Keratinocyte (primary cell): ENCODE measurements at regions not wholly inside any gene's neighbourhood (a gene's known extent, or its start where the extent isn't known, plus 50 kb on each side); places are given as distances from the start of the nearest gene placed in this dataset.

Experiments
- DNase-seq: peaks from one replicate; pipeline ENCODE4 v3.0.0-alpha.2; 2011; ENCODE audit warnings: low read depth, missing footprints, low spot score
- FAIRE-seq: peaks from 2 replicates; lab custom pipeline; 2011; peaks lifted over from hg19 to GRCh38; lab: Jason Lieb, UNC
- H2AFZ ChIP-seq: 2 replicates; pipeline ENCODE4 v1.6.0; 2012; ENCODE audit warnings: low read length, control low read depth, inconsistent platforms; ENCODE audit not compliant: control insufficient read depth
- H3K27ac ChIP-seq: 2 replicates; pipeline ENCODE4 v1.5.1; 2011; ENCODE audit warnings: low read length; ENCODE audit not compliant: control insufficient read depth, insufficient read depth
- H3K27me3 ChIP-seq: 3 replicates; pipeline ENCODE4 v1.6.0; 2011; ENCODE audit warnings: low read length; ENCODE audit not compliant: control insufficient read depth, insufficient read depth; ENCODE audit errors: extremely low read depth
- H3K36me3 ChIP-seq, 2 experiments: 2 replicates in 1 of 2; 3 replicates in 1 of 2; pipeline ENCODE4 v1.5.1; 2011; ENCODE audit warnings: low read length in 2 of 2, mild to moderate bottlenecking in 1 of 2; ENCODE audit not compliant: control insufficient read depth in 2 of 2, insufficient read depth in 2 of 2; ENCODE audit errors: extremely low read depth in 1 of 2
- H3K4me1 ChIP-seq: 3 replicates; pipeline ENCODE4 v1.5.1; 2011; ENCODE audit warnings: low read length; ENCODE audit not compliant: control insufficient read depth, insufficient read depth; ENCODE audit errors: extremely low read depth
- H3K4me2 ChIP-seq: 3 replicates; pipeline ENCODE4 v1.6.0; 2011; ENCODE audit warnings: low read depth, low read length; ENCODE audit not compliant: control insufficient read depth, insufficient read depth; ENCODE audit errors: extremely low read depth
- H3K4me3 ChIP-seq, 3 experiments: fragments of 200-600 bp in 1 of 3; sonication (generic) in 1 of 3; 2 replicates in 2 of 3; 3 replicates in 1 of 3; pipeline ENCODE4 v1.5.1; 2011 to 2016; ENCODE audit warnings: low read length in 3 of 3, mild to moderate bottlenecking in 3 of 3, control low read depth in 2 of 3, inconsistent platforms in 1 of 3, low read depth in 1 of 3, mixed read lengths in 1 of 3, mixed run types in 1 of 3, moderate library complexity in 1 of 3; ENCODE audit not compliant: control insufficient read depth in 2 of 3, insufficient read depth in 2 of 3; ENCODE audit errors: extremely low read depth in 1 of 3
- H3K79me2 ChIP-seq: 2 replicates; pipeline ENCODE4 v1.6.0; 2012; ENCODE audit warnings: low read length; ENCODE audit not compliant: control insufficient read depth, insufficient read depth
- H3K9ac ChIP-seq: 3 replicates; pipeline ENCODE4 v1.6.0; 2011; ENCODE audit warnings: low read length; ENCODE audit not compliant: control insufficient read depth, insufficient read depth; ENCODE audit errors: extremely low read depth
- H3K9me1 ChIP-seq: 3 replicates; pipeline ENCODE4 v1.6.0; 2011; ENCODE audit warnings: low read length; ENCODE audit not compliant: control insufficient read depth, insufficient read depth; ENCODE audit errors: extremely low read depth
- H3K9me3 ChIP-seq: 2 replicates; pipeline ENCODE4 v1.5.1; 2012; ENCODE audit warnings: low read depth, low read length; ENCODE audit not compliant: control insufficient read depth
- H4K20me1 ChIP-seq: 3 replicates; pipeline ENCODE4 v1.6.0; 2011; ENCODE audit warnings: low read length; ENCODE audit not compliant: control insufficient read depth, insufficient read depth; ENCODE audit errors: extremely low read depth
- CTCF ChIP-seq, 3 experiments: IDR thresholded peaks in 1 of 3; conservative IDR thresholded peaks in 1 of 3; optimal IDR thresholded peaks in 1 of 3; 2 replicates in 2 of 3; 3 replicates in 1 of 3; pipeline versions ENCODE3 to v1.5.1; 2011; ENCODE audit warnings: low read length in 3 of 3, mild to moderate bottlenecking in 3 of 3, moderate library complexity in 2 of 3, control low read depth in 1 of 3, inconsistent platforms in 1 of 3; ENCODE audit not compliant: insufficient read depth in 2 of 3; ENCODE audit errors: extremely low read depth in 1 of 3
- EZH2 ChIP-seq: IDR thresholded peaks from one replicate; pipeline ENCODE4 v1.6.1; 2012; ENCODE audit warnings: inconsistent platforms, mild to moderate bottlenecking, low read length, moderate library complexity
- dilution Hi-C: fragments of 300-500 bp; cut with MboI; formaldehyde crosslinking; loops from one replicate; pipeline ENCODE4 v1.7.0; 2020; ENCODE audit warnings: low sequenced_read_pairs; ENCODE audit not compliant: extremely low pct_ligation_motif_present

GRCh38 chr1:215501496-215501895, 65.6 kb upstream of the KCTD3 start:
- dilution Hi-C loops, result no loop called here
- no peak for FAIRE-seq
- TF ChIP-seq EZH2 (no peak), CTCF (optimal IDR thresholded peaks at IDR 0.05 in 1 of 3, IDR thresholded peaks at IDR 0.05 in 1 of 3, conservative IDR thresholded peaks at IDR 0.05 in 1 of 3; ENCODE audit: extremely low read depth in 1 of 3, insufficient read depth in 2 of 3, low read length in 3 of 3) (no peak)

GRCh38 chr1:215502081-215502480, 65.0 kb upstream of the KCTD3 start:
- Histone ChIP-seq H3K9me3 (no peaks in the 10 kb centered on the region), H3K9ac (no peak overlapping the region), H3K36me3 (no peaks in the 10 kb centered on the region), H3K4me2 (no peak overlapping the region), H3K4me1 (peaks cover 7% of the 10 kb centered on the region), H2AFZ (no peak overlapping the region), H4K20me1 (no peaks in the 10 kb centered on the region), H3K79me2 (no peaks in the 10 kb centered on the region), H3K4me3 (no peak overlapping the region), H3K9me1 (no peaks in the 10 kb centered on the region), H3K27ac (no peak overlapping the region), H3K27me3 (no peaks in the 10 kb centered on the region)
- dilution Hi-C loops, result no loop called here
- DNase-seq (no peak), FAIRE-seq (no peak)
- TF ChIP-seq CTCF (optimal IDR thresholded peaks at IDR 0.05 in 1 of 3, IDR thresholded peaks at IDR 0.05 in 1 of 3, conservative IDR thresholded peaks at IDR 0.05 in 1 of 3; ENCODE audit: extremely low read depth in 1 of 3, insufficient read depth in 2 of 3, low read length in 3 of 3) (no peak), EZH2 (no peak)

More at GRCh38 chr1:215501496-215501895, 65.6 kb upstream of the KCTD3 start:
- Histone ChIP-seq H3K9ac (no peak overlapping the region), H3K4me2 (no peak overlapping the region), H2AFZ (peak overlapping the region; percentile 8), H3K27ac (no peak overlapping the region), H3K79me2 (no peaks in the 10 kb centered on the region), H4K20me1 (no peaks in the 10 kb centered on the region), H3K9me3 (no peaks in the 10 kb centered on the region), H3K4me3 (no peak overlapping the region), H3K27me3 (no peaks in the 10 kb centered on the region), H3K36me3 (no peaks in the 10 kb centered on the region), H3K4me1 (peaks cover 7% of the 10 kb centered on the region), H3K9me1 (no peaks in the 10 kb centered on the region)
- DNase-seq, result no peak
